Hypothalamus (tissue), 51 donors: ENCODE measurements at regions not wholly inside any gene's neighbourhood (a gene's known extent, or its start where the extent isn't known, plus 50 kb on each side); places are given as distances from the start of the nearest gene placed in this dataset.
"Not testable (repeated sequence)": the region's sequence is repeated elsewhere in the genome, so short reads cannot be mapped to it uniquely, and the experiment has no call there.

Experiments used
- DNase-seq, 51 donors: peaks; one replicate each; lab custom pipeline; 2025; lab: John Stamatoyannopoulos, UW

DNA sequence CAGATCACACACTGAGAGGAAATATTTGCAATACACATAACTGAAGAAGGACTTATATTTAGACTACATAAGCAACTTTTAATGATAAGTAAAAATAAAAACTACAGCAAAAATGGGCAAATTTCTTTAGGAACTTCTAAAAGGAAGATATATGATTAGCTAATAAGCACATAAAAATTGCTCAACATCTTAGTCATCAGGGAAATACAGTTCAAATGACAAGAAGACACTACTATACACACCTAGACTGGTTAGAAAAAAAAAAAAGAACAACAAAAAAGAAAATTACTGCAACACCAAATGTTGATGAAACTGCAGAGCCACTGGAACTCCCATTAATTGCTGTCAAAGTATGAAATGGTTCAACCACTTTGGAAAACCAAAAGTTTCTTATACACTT lies 1247.5 kb upstream of the ACVR2A start:
- DNase-seq, result no peak

DNA sequence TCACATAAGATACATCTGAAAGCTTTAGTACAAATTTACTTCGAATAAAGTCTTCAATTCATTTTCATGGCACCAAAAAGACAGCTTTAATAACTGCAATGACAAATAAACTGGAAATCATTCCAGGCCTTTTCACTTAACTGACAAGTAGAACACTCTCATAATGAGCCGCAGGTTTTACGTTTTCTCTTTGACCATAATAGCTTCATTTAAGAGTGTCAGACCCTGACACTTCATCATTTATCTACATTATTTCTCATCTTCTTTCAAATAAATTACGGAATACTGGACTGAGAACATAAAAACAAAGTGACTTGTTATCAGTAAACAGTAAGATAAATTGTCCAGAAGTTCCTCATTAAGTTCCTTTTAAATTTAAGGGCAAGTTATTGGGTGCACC lies 1252.9 kb upstream of the ACVR2A start:
- DNase-seq, result no peak

DNA sequence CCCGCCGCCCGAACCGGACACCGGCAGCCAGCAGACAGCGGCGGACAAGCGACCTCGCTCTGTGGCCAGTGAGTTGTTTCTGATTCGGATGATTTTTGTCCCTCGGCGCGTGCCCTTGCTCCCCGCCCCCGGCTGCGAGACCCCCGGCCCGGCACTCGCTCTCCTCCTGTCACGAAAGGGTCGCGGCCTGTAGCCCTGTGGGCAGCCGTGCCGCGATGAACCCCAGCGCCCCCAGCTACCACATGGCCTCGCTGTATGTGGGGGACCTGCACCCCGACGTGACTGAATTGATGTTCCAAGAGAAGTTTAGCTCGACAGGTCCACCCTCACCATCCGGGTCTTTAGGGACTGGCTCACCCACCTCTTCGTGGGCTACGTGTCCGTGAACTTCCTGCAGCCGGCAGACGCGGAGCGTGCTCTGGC lies 1257.5 kb upstream of the ACVR2A start:
- no peak for DNase-seq

DNA sequence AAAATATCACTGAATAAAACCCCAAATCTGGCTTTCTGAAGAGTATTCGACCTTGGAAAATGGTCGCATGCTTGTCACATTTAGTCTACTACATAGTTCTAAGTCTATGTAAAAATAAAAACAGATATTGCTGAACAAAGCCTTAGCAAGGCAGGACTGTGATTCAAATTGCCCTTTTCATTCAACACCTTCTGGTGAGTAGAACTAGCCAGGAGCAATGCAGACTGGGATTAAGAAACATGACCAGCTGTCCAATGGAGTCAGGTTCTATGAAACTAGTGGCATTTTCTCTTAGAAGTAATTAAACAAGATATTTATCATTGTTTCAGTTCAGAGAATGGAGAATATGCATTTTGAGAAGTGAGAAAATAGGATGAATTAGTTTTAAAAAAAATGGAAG lies 1260.5 kb upstream of the ACVR2A start:
- no peak for DNase-seq

DNA sequence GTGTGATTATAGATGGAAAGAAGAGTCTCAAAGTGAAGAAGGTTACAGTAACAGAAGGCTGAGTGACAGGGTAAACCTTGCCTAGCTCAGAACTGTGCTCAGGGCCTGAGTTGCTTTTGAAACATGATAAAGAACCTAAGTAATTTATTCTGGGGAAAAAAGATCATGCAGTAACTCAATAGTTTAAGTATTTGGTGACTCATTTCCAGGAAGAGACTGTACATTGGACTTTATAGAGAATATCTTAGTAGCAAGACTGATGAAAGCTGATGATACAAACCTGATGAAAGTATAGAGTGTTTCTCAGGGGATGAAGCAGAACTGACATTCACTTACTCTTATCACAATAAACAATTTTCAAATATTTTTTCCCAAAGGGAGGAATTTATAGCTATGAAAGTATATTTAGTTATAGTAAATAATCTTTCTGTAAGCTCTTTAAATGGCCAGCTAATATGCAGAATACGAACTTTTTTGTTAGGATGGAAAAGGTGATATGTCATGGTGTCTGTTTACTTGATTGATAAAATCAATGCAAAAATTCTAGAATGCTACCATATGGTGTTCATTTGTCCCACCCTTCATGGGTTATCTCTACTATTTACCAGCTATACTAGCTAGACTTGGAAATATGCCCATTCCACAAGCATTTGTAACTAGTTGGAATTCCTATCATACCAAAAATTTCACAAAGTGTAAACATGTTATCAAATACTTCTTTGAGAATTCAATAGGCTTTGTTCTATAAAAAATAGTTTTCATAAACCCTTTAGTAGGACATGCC lies 1265.5 kb upstream of the ACVR2A start:
- DNase-seq, result no peak

DNA sequence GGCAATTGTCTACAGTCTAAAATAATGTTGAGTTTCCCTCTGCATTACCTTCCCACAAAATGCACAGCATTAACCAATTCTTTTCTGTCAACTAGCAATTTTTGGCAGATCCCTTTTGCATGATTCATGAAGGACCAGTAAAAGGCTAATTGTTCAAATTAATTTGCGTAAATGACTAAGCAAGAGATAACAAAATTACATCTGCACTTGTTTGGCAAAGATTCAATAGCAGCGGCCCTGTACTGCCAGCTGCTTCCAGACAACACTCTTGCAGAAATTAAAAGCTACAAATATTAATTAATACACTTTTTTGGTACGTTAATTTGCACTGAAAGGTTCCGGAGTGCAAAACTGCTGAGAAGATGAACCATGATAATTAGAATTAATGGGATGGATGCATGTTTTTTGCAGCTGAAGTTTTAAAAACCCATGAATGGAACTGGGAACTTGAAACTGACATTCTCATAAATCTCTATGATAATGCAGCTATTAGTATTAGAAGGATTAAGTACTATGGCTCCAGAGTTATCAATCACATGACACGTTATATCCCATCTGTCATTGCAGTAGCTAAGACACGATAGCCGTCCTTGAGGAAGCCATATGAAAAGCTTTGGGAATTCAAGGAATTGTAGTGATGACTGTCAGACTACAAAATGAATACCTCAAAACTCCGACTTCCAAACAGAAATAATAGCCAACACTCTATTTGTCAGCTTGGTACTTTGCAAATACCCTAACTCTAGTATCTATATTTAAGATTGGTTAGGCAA lies 1268.3 kb upstream of the ACVR2A start:
- no peak for DNase-seq

DNA sequence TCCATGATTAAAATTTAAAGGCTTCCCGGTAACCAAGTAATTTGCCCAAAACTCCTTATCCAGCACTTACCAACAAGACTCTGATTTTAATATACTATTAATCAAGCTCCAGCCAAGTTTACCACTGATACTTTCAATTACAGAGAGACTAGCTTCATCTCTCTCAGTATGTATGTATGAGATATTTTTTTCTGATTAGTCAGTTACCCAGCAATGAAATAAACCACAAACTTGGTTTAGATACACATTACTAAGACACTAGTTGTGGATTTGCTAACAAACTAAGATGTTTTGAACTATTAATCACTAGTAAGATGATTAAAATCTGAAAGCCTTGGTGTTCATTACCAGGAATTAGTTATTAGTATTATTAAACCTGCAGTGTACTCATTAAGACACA lies 1272.2 kb upstream of the ACVR2A start:
- no peak for DNase-seq

DNA sequence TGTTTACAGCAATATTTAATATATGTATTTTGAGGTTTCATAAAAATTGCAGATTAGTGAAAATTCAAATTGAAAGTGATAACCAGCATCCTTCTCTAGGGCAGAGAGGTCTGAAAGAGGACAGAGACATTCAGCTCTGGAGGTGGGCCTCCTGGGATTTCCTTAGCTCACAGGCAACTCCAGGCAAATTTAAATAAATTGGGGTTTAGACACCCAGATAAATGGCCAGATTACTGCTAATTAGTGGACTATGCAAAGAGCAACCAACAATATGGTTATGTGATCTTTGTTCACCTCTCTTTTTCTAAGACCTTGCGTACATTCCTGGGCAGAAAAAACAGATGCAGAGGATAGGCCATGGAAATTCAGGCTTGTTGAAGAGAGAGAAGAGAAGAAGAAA lies 1282.8 kb upstream of the ACVR2A start:
- DNase-seq, result no peak

DNA sequence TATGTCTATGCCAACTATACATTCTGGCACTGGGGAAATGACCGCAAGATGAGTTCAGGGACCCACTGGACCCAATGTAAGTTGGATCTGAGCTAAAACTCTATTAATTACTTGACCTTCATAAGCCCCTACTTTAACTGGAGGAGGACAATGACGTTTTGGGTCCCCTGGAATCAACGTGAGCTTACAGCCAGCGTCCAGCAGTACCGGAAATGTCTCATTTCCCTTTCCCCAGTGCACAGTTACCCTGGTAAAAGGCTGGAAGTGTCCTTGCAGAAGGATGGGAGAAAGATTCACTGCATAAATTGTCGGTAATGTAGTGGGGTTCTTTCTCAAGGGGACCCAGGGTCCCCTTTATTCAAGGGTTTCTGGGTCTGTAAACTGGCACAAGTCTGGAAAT lies 1297.6 kb upstream of the ACVR2A start:
- no peak for DNase-seq

DNA sequence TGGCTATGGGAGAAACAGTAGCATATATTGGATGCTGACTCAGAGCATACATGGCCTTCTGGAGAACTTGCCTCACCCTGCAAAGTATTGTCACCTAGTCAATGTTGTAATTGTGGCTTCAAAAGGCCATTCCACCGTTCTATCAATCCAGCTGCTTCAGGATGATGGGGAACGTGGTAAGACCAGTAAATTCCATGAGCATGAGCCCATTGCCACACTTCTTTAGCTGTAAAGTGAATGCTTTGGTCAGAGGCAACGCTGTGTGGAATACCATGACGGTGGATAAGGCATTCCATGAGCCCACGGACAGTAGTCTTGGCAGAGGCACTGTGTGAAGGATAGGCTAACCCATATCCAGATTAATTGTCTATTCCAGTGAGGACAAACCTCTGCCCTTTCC lies 1300.1 kb upstream of the ACVR2A start:
- DNase-seq, result no peak

DNA sequence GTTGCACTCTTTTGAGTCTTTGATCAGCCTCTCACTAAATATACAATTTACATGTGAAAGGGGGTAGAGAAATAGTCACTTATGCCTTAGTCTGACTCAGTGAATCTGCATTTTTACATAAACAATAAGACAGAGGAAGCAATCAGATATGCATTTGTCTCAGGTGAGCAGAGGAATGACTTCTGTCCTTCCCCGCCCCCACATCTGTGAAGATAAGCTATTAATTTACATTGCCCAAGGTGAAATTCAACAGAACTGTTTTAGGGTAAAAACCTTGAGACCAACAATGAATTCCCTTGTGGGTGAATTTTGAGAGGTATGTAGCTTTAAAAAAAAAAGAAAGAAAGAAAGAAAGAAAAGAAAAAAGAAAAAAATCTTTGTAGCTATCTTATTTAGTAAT lies 1302.9 kb upstream of the ACVR2A start:
- DNase-seq, result no peak

DNA sequence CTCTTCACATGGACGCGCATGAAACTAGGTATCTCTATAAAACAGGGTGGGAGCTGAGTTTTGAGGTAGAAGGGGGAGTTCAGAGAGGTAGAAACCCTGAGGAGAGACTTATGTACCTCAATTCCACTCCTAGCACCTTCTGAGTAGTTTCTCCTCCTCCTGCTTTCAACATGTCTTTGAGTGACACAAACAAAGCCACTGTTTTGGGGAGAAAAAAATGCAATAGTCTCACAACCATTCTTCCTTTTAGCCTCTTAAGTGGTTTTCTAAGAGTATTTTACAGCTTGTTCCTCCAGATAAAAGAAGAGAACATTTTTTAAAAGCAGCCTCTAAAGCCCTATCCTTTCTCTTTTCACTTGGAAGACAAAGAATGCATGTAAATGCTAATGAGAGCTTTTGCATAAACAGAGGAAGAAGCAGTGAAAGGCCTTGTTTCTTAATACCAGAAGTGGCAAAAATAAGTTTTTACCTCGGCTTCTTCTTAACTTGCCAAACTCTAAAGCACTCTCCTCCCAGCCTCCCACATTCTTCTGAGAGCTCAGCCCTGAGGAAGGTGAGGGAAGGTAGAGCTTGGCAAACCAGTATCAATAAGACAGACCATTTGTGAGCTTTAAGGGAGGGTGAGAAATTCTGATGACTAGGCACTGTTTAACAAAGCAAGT lies 1304.4 kb upstream of the ACVR2A start:
- DNase-seq, result peak in 2 of 51 donors; percentile 3 to 55

DNA sequence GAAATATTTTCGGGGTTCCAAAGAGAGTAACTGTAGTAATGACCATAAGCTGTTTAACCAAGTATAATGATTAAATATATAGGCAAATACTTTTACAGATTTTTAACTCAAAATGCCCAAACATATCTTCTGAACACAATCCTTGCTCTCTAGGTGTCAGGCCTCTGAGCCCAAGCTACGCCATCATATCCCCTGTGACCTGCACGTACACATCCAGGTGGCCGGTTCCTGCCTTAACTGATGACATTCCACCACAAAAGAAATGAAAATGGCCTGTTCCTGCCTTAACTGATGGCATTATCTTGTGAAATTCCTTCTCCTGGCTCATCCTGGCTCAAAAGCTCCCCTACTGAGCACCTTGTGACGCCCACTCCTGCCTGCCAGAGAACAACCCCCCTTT lies 1305.1 kb upstream of the ACVR2A start:
- not testable (repeated sequence) for DNase-seq

DNA sequence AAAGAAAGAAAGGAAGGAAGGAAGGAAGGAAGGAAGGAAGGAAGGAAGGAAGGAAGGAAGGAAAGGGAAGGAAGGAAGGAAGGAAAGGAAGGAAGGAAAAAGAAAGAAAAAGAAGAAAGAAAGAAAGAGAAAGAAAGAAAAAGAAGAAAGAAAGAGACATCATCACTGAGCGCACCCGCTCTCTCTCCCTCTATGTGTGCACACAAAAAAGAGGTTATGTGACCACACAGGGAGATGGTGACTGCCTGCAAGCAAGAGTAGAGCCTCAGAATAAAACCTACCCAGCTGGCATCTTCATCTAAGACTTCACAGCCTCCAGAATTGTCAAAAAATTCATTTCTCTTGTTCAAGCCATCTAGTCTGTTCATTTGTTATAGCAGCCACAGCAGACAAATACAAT lies 1307.4 kb upstream of the ACVR2A start:
- no peak for DNase-seq

DNA sequence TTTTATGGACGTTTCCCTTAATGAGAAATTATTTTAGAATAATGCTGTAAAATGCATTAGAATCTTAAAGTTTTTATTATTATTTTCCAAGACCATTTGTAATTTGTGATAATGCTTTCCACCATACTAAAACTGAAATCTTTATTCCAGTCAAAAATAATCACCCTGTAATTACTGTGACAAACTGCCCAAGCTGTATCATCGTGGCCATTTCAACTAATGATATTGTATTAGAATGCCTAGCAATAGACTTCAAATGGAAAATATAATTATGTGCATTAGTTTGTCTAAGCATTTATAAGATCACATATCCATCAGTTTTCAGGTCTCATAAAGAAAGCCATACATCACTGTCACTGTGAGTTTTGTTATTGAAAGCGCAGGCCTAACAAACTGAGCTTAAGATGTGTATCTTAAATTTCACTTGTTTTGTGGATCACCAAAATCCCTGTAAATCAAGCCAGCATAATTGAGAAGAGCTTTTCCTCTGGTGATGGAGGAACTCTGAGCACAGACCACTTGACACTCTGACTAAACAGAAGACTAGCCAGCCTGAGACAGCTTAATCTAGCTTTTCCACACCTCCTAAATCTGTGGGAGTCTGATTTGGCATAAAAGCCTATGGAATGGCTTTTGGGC lies 1312.2 kb upstream of the ACVR2A start:
- no peak for DNase-seq

DNA sequence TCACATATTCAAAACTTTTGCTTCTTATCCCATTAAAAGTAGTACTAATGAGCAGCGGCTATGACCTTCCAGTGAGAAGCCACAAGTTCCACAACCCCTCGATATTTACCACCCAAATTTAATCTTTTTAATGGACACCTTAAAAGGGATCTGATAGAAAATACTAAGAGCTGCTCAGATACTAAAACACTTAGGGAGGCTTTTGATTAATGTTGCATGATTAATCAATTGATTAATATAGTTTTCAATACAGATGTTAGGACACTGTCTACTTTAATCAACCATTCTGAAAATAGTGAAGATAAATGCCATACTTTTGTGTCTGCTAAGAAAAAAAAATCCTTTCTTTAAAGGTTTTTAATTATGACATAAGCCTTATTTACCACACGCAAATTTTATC lies 1312.8 kb upstream of the ACVR2A start:
- no peak for DNase-seq

DNA sequence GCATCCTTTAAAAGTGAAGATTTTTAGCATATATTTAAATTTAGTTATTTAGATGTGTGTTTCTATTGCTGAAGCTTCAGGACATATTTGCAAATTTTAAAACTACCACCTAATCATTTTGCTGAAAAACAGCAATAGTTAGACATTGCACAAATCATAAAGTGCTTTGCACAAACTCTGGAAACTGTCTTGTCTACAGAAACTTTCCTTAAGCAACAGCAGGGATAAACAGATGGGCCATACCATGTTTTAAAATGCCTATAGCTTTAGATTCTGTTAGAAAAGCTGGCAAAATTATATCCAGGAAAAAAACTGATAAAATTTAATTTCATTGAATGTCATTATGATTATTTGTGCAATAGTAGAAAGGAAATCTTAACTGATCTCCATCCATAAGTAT lies 1313.9 kb upstream of the ACVR2A start:
- no peak for DNase-seq

DNA sequence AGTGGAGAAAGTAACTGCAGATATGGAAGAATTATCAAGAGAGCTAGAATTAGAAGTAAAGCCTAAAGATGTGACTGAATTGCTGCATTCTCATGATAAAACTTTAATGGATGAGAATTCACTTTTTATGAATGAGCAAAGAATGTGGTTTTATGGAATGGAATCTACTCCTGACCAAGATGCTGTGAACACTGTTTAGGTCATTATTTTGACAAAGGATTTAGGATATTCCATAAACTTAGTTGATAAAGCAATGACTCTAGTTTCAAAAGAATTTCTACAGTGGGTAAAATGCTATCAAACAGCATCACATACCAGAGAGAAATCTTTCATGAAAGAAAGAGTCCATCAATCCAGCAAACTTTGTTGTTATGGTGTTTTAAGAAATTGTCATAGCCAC lies 1317.7 kb upstream of the ACVR2A start:
- no peak for DNase-seq

DNA sequence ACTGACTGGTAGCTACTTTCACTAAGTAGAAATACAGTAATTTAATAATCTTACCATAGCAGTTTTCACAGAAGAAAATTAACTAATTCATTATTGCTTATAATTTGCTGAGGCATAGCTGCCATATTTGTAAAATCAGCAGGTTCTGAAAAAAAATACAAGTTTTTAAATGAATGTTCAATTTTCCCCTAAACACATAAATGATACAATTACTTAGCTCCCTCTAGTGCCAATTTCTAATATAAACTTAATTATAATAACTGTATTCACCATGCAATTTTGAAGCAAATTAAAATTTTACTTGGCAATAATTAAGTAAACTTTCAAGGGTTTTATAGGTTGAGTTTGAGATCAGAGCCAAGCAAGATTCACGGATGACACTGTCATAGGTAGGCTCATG lies 1321.6 kb upstream of the ACVR2A start:
- DNase-seq, result no peak

DNA sequence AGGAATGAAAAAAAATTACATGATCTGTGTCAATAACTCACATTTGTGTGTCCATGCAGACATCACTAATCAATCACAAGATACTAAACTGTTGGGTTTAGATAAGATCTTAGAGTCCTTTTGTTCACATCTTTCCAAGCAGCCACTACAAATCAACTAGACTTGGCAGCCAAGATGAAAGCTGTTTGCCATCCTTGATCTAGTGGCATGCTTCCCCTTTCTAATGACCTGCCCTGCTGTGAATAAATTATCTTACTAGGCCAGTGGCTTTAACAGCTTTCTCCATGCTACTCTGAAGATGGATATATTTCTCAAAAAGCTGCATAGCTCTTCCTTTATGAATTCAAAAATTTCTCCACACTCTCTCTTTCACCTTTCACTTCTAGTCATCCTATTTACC lies 1338.0 kb upstream of the ACVR2A start:
- no peak for DNase-seq

DNA sequence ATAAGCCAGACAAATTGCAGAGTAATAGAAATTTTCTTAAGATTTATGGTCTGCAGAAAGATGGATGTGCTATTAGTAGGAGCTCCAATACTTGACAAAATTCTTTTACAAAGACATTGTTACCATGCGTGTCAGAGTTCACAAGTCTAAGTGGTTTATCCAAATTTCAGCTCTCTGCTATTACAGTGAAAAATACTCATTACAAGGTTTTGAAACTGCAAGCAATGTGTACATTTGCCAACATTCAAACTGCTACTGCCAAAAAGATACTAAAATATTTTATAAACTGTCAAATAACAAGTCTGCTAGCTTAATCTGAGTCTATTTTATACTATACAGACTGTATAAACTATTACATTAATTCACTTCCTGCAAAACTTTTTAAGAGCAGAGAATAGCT lies 1341.5 kb upstream of the ACVR2A start:
- DNase-seq, result no peak
